ENCODE measurements at regions not wholly inside any gene's neighbourhood (a gene's known extent, or its start where the extent isn't known, plus 50 kb on each side); places are given as distances from the start of the nearest gene placed in this dataset.

GRCh38 chr3:88412346-88412745 lies 262.6 kb downstream of the C3orf38 start:
- Histone ChIP-seq H4K20me1 (ENCODE audit: insufficient read depth) (no peaks in the 10 kb centered on the region), H3K36me3 (ENCODE audit: insufficient read depth, low read length) (no peaks in the 10 kb centered on the region), H3K79me2 (replicated peaks; ENCODE audit: insufficient read depth, low read length) (no peaks in the 10 kb centered on the region), H3K4me3 (ENCODE audit: low read length) (no peak overlapping the region), H3K27me3 (ENCODE audit: insufficient read depth, low read depth, low read length) (no peaks in the 10 kb centered on the region), H3F3A (ENCODE audit: insufficient read depth, low read length, poor library complexity, severe bottlenecking) (no peaks in the 10 kb centered on the region), H3K9me2 (ENCODE audit: insufficient read depth, low read length) (no peaks in the 10 kb centered on the region), H3K9me3 (ENCODE audit: low read length) (no peaks in the 10 kb centered on the region), H3K4me2 (ENCODE audit: low read length) (no peak overlapping the region), H3K27ac (ENCODE audit: low read length) (no peak overlapping the region), H2AFZ (ENCODE audit: low read depth, low read length) (no peak overlapping the region), H3K9ac (ENCODE audit: low read length) (no peak overlapping the region)
- TF ChIP-seq TAF1 (IDR thresholded peaks at IDR 0.05; ENCODE audit: low read depth) (no peak), POLR2AphosphoS5 (IDR thresholded peaks at IDR 0.05) (no peak), RAD21 (conservative IDR thresholded peaks at IDR 0.05) (no peak), REST (IDR thresholded peaks at IDR 0.05; ENCODE audit: borderline replicate concordance) (no peak)

GRCh38 chr3:88416436-88416835 lies 266.7 kb downstream of the C3orf38 start:
- Histone ChIP-seq H3K4me3 (ENCODE audit: low read length) (no peak overlapping the region), H3K27ac (ENCODE audit: low read length) (no peak overlapping the region)

More at GRCh38 chr3:88416436-88416835, 266.7 kb downstream of the C3orf38 start:
- Histone ChIP-seq H3K79me2 (replicated peaks; ENCODE audit: insufficient read depth, low read length) (no peaks in the 10 kb centered on the region), H3K27me3 (ENCODE audit: insufficient read depth, low read depth, low read length) (no peaks in the 10 kb centered on the region), H3K9me2 (ENCODE audit: insufficient read depth, low read length) (no peaks in the 10 kb centered on the region), H4K20me1 (ENCODE audit: insufficient read depth) (no peaks in the 10 kb centered on the region), H3K36me3 (ENCODE audit: insufficient read depth, low read length) (no peaks in the 10 kb centered on the region), H3K9me3 (ENCODE audit: low read length) (no peaks in the 10 kb centered on the region), H3F3A (ENCODE audit: insufficient read depth, low read length, poor library complexity, severe bottlenecking) (no peaks in the 10 kb centered on the region), H3K4me2 (ENCODE audit: low read length) (no peak overlapping the region), H2AFZ (ENCODE audit: low read depth, low read length) (no peak overlapping the region), H3K9ac (ENCODE audit: low read length) (no peak overlapping the region)
- TF ChIP-seq CTCF (IDR thresholded peaks at IDR 0.05; ENCODE audit: poor library complexity, severe bottlenecking): no peak
- no peak for TF ChIP-seq REST (IDR thresholded peaks at IDR 0.05; ENCODE audit: borderline replicate concordance)
- no peak for TF ChIP-seq POLR2AphosphoS5 (IDR thresholded peaks at IDR 0.05)

Measured in neural cell (in vitro differentiated cells).